D721Med (cell line): ENCODE measurements at regions not wholly inside any gene's neighbourhood (a gene's known extent, or its start where the extent isn't known, plus 50 kb on each side); places are given as distances from the start of the nearest gene placed in this dataset.
"Not testable (repeated sequence)": the region's sequence is repeated elsewhere in the genome, so short reads cannot be mapped to it uniquely, and the experiment has no call there.

Source experiments
- DNase-seq: peaks from one replicate; pipeline ENCODE4 v3.0.0; 2011; ENCODE audit warnings: low spot score; ENCODE audit not compliant: insufficient read length
- FAIRE-seq: peaks from 2 replicates; lab custom pipeline; 2011; peaks lifted over from hg19 to GRCh38; lab: Jason Lieb, UNC
- CTCF ChIP-seq: IDR thresholded peaks from 2 replicates; pipeline ENCODE4 v1.5.1; 2012; ENCODE audit warnings: mild to moderate bottlenecking, control low read depth; ENCODE audit not compliant: insufficient read depth; ENCODE audit errors: missing control alignments

GRCh38 chrX:151099001-151099400 is 77.4 kb upstream of the GPR50 start:
- no peak for DNase-seq
- no peak for TF ChIP-seq CTCF
- no peak for FAIRE-seq

- DNase-seq, result no peak
- FAIRE-seq, result no peak
- TF ChIP-seq CTCF, result no peak
Measured at GRCh38 chrX:151100799-151101198, 75.6 kb upstream of the GPR50 start.

GRCh38 chrX:151113200-151113599 is 63.2 kb upstream of the GPR50 start:
- DNase-seq, FAIRE-seq: not testable (repeated sequence)
